DND-41 (cell line): ENCODE measurements at regions not wholly inside any gene's neighbourhood (a gene's known extent, or its start where the extent isn't known, plus 50 kb on each side); places are given as distances from the start of the nearest gene placed in this dataset.

Experiments
- EZH2 ChIP-seq: IDR thresholded peaks from 3 replicates; pipeline ENCODE4 v1.6.1; 2012; ENCODE audit warnings: borderline replicate concordance, low read depth, mild to moderate bottlenecking, moderate library complexity, low read length, inconsistent platforms; ENCODE audit not compliant: severe bottlenecking
- TF ChIP-seq, protein P1 (sequence below): IDR thresholded peaks from 2 replicates; pipeline ENCODE4 v1.5.1; 2012; ENCODE audit warnings: borderline replicate concordance, low read length, moderate library complexity, mild to moderate bottlenecking; ENCODE audit not compliant: poor library complexity, severe bottlenecking; ENCODE audit errors: extremely low read depth

DNA sequence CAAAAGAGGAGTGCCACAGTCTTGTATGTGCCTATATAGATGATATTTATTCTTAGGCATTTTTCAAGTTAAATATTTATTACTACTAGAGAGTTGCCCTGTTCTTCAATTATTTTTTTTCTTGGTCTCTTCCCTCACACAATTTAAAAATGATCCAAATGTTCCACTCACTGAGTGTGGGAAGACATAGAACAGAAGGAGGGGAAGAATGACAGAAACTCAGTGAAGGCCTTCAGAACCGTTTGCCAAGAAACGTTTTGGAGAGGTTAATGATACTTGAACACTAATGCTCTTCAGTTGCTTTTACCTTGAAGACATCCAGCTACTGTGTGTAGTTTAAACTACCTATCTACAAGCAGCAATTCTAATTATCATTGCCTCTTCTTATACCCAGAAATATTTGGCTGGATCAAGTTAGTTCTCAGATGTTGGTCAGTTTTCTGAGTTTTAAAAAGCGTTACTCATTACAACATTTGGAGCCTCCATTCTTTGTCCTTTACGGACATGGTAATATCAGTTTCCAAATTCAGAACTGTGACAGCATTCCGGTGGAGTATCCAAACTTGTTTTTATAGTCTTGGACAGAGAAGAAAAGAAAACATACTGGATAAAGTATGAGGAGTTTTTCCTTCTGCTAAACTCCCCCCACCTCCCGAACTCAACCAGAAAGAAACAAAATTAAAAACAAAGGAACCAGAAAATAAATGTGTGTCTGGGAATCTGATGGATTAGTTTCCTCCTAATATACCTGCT is 389.7 kb downstream of the SPRY1 start:
- no peak for TF ChIP-seq EZH2
- TF ChIP-seq, protein P1, sequence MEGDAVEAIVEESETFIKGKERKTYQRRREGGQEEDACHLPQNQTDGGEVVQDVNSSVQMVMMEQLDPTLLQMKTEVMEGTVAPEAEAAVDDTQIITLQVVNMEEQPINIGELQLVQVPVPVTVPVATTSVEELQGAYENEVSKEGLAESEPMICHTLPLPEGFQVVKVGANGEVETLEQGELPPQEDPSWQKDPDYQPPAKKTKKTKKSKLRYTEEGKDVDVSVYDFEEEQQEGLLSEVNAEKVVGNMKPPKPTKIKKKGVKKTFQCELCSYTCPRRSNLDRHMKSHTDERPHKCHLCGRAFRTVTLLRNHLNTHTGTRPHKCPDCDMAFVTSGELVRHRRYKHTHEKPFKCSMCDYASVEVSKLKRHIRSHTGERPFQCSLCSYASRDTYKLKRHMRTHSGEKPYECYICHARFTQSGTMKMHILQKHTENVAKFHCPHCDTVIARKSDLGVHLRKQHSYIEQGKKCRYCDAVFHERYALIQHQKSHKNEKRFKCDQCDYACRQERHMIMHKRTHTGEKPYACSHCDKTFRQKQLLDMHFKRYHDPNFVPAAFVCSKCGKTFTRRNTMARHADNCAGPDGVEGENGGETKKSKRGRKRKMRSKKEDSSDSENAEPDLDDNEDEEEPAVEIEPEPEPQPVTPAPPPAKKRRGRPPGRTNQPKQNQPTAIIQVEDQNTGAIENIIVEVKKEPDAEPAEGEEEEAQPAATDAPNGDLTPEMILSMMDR, result no peak
